ENCODE measurements at regions not wholly inside any gene's neighbourhood (a gene's known extent, or its start where the extent isn't known, plus 50 kb on each side); places are given as distances from the start of the nearest gene placed in this dataset.

- no peaks in the 10 kb centered on the region for H3K36me3 ChIP-seq
- H3K4me1 ChIP-seq, result no peaks in the 10 kb centered on the region
- intact Hi-C loops (cut with DNase I; ENCODE audit: low total_unique reads), result no loop called here
- no peak for DNase-seq
- ATAC-seq, result no peak
- H3K27me3 ChIP-seq, result no peaks in the 10 kb centered on the region
- H3K9me3 ChIP-seq, result no peaks in the 10 kb centered on the region
- no peak for TF ChIP-seq POLR2A (IDR thresholded peaks at IDR 0.05)
- no peak for TF ChIP-seq CTCF (IDR thresholded peaks at IDR 0.05 in 4 of 5, conservative IDR thresholded peaks at IDR 0.05 in 1 of 5)
- H3K27ac ChIP-seq, result no peak overlapping the region
- no peak overlapping the region for H3K4me3 ChIP-seq
- in situ Hi-C loops (cut with MboI; ENCODE audit: low sequenced_read_pairs in 4 of 4), result no loop called here
Measured at GRCh38 chr11:42025121-42025803, 565.8 kb upstream of the LRRC4C start.

- Histone ChIP-seq H3K36me3 (no peaks in the 10 kb centered on the region), H3K4me1 (no peaks in the 10 kb centered on the region), H3K27me3 (no peaks in the 10 kb centered on the region), H3K4me3 (no peak overlapping the region), H3K27ac (no peak overlapping the region), H3K9me3 (no peaks in the 10 kb centered on the region)
- intact Hi-C loops (cut with DNase I; ENCODE audit: low total_unique reads), result no loop called here
- no peak for DNase-seq
- in situ Hi-C loops (cut with MboI; ENCODE audit: low sequenced_read_pairs in 4 of 4), result no loop called here
- no peak for ATAC-seq
- no peak for TF ChIP-seq POLR2A (IDR thresholded peaks at IDR 0.05)
- TF ChIP-seq CTCF (IDR thresholded peaks at IDR 0.05 in 4 of 5, conservative IDR thresholded peaks at IDR 0.05 in 1 of 5), result no peak
Measured at GRCh38 chr11:42034826-42035225, 575.4 kb upstream of the LRRC4C start.

GRCh38 chr11:42036201-42036600, 576.7 kb upstream of the LRRC4C start:
- Histone ChIP-seq H3K9me3 (no peaks in the 10 kb centered on the region), H3K4me1 (no peaks in the 10 kb centered on the region), H3K27me3 (no peaks in the 10 kb centered on the region), H3K27ac (no peak overlapping the region), H3K4me3 (no peak overlapping the region), H3K36me3 (no peaks in the 10 kb centered on the region)
- ATAC-seq (no peak), DNase-seq (no peak)
- intact Hi-C loops (cut with DNase I; ENCODE audit: low total_unique reads) (no loop called here), in situ Hi-C loops (cut with MboI; ENCODE audit: low sequenced_read_pairs in 4 of 4) (no loop called here)
- no peak for TF ChIP-seq CTCF (IDR thresholded peaks at IDR 0.05 in 4 of 5, conservative IDR thresholded peaks at IDR 0.05 in 1 of 5)
- TF ChIP-seq POLR2A (IDR thresholded peaks at IDR 0.05), result no peak

- in situ Hi-C loops (cut with MboI; ENCODE audit: low sequenced_read_pairs in 4 of 4) (no loop called here), intact Hi-C loops (cut with DNase I; ENCODE audit: low total_unique reads) (no loop called here)
- Histone ChIP-seq H3K9me3 (no peaks in the 10 kb centered on the region), H3K36me3 (no peaks in the 10 kb centered on the region), H3K27ac (no peak overlapping the region), H3K4me1 (no peaks in the 10 kb centered on the region), H3K27me3 (no peaks in the 10 kb centered on the region), H3K4me3 (no peak overlapping the region)
- DNase-seq, result no peak
- TF ChIP-seq POLR2A (IDR thresholded peaks at IDR 0.05), result no peak
- TF ChIP-seq CTCF (IDR thresholded peaks at IDR 0.05 in 4 of 5, conservative IDR thresholded peaks at IDR 0.05 in 1 of 5), result no peak
- ATAC-seq, result no peak
Measured at GRCh38 chr11:42043312-42043711, 583.9 kb upstream of the LRRC4C start.
